ENCODE measurements at regions not wholly inside any gene's neighbourhood (a gene's known extent, or its start where the extent isn't known, plus 50 kb on each side); places are given as distances from the start of the nearest gene placed in this dataset.

DNA sequence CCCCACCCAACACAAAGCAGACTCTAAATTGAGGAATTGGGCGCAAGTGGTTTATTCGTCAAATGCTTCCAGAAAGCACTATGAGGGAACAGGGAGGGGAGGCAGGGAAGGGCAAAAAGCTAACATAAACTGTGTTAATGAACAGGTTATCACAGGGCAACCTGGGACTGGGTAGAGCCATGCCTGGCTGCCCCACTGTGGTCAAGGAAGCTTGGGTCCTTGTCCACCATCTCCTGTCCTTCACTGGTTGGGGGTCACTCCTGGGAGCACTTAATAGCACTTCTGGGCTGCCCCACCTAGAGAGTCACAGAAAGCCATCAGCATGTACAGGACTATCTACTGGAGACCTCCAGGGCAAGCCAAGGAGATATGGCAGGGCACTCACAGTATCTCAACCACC lies 102.3 kb downstream of the LINC00237 start:
- TF ChIP-seq, protein P1, sequence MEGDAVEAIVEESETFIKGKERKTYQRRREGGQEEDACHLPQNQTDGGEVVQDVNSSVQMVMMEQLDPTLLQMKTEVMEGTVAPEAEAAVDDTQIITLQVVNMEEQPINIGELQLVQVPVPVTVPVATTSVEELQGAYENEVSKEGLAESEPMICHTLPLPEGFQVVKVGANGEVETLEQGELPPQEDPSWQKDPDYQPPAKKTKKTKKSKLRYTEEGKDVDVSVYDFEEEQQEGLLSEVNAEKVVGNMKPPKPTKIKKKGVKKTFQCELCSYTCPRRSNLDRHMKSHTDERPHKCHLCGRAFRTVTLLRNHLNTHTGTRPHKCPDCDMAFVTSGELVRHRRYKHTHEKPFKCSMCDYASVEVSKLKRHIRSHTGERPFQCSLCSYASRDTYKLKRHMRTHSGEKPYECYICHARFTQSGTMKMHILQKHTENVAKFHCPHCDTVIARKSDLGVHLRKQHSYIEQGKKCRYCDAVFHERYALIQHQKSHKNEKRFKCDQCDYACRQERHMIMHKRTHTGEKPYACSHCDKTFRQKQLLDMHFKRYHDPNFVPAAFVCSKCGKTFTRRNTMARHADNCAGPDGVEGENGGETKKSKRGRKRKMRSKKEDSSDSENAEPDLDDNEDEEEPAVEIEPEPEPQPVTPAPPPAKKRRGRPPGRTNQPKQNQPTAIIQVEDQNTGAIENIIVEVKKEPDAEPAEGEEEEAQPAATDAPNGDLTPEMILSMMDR (IDR thresholded peaks at IDR 0.05; ENCODE audit: poor library complexity, severe bottlenecking): no peak
- TF ChIP-seq, protein P2, sequence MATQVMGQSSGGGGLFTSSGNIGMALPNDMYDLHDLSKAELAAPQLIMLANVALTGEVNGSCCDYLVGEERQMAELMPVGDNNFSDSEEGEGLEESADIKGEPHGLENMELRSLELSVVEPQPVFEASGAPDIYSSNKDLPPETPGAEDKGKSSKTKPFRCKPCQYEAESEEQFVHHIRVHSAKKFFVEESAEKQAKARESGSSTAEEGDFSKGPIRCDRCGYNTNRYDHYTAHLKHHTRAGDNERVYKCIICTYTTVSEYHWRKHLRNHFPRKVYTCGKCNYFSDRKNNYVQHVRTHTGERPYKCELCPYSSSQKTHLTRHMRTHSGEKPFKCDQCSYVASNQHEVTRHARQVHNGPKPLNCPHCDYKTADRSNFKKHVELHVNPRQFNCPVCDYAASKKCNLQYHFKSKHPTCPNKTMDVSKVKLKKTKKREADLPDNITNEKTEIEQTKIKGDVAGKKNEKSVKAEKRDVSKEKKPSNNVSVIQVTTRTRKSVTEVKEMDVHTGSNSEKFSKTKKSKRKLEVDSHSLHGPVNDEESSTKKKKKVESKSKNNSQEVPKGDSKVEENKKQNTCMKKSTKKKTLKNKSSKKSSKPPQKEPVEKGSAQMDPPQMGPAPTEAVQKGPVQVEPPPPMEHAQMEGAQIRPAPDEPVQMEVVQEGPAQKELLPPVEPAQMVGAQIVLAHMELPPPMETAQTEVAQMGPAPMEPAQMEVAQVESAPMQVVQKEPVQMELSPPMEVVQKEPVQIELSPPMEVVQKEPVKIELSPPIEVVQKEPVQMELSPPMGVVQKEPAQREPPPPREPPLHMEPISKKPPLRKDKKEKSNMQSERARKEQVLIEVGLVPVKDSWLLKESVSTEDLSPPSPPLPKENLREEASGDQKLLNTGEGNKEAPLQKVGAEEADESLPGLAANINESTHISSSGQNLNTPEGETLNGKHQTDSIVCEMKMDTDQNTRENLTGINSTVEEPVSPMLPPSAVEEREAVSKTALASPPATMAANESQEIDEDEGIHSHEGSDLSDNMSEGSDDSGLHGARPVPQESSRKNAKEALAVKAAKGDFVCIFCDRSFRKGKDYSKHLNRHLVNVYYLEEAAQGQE (IDR thresholded peaks at IDR 0.05; ENCODE audit: borderline replicate concordance): no peak
- TF ChIP-seq EZH2 (IDR thresholded peaks at IDR 0.05; ENCODE audit: borderline replicate concordance, insufficient read depth, low read length, poor library complexity, severe bottlenecking) (no peak), SMC3 (conservative IDR thresholded peaks at IDR 0.05; ENCODE audit: poor library complexity) (no peak), POLR2AphosphoS5 (IDR thresholded peaks at IDR 0.05) (no peak)
